KMS-11 (cell line): ENCODE measurements at regions not wholly inside any gene's neighbourhood (a gene's known extent, or its start where the extent isn't known, plus 50 kb on each side); places are given as distances from the start of the nearest gene placed in this dataset.

Experiments
- H2AFZ ChIP-seq: fragments of 200-600 bp; sonication (generic); 2 replicates; pipeline ENCODE4 v1.6.1; 2016; ENCODE audit warnings: antibody characterized with exemption, mixed run types, low read depth
- H3K27ac ChIP-seq: fragments of 200-600 bp; sonication (generic); 2 replicates; pipeline ENCODE4 v1.6.1; 2016; ENCODE audit warnings: mild to moderate bottlenecking, mixed run types
- H3K27me3 ChIP-seq: fragments of 200-600 bp; sonication (generic); 2 replicates; pipeline ENCODE4 v1.6.1; 2017; ENCODE audit warnings: mild to moderate bottlenecking, low read depth, mixed run types, moderate library complexity; ENCODE audit not compliant: insufficient read depth
- H3K36me3 ChIP-seq: fragments of 200-600 bp; sonication (generic); 2 replicates; pipeline ENCODE4 v1.6.1; 2017; ENCODE audit warnings: mild to moderate bottlenecking, mixed run types; ENCODE audit not compliant: insufficient read depth
- H3K4me1 ChIP-seq: fragments of 200-600 bp; sonication (generic); 2 replicates; pipeline ENCODE4 v1.6.1; 2016; ENCODE audit warnings: mild to moderate bottlenecking, low read depth, mixed run types; ENCODE audit not compliant: poor library complexity, severe bottlenecking
- H3K4me2 ChIP-seq: fragments of 200-600 bp; sonication (generic); 2 replicates; pipeline ENCODE4 v1.7.0; 2016; ENCODE audit warnings: mild to moderate bottlenecking, mixed run types
- H3K4me3 ChIP-seq: fragments of 200-600 bp; sonication (generic); IDR thresholded peaks from 2 replicates; pipeline ENCODE4 v1.6.1; 2017; ENCODE audit warnings: low read depth, low read length, mixed read lengths; ENCODE audit not compliant: insufficient read depth
- H3K79me2 ChIP-seq: fragments of 200-600 bp; sonication (generic); 2 replicates; pipeline ENCODE4 v1.6.1; 2016; ENCODE audit warnings: low read depth, mixed run types; ENCODE audit not compliant: insufficient read depth
- H3K9ac ChIP-seq: fragments of 200-600 bp; sonication (generic); 2 replicates; pipeline ENCODE4 v1.6.1; 2016; ENCODE audit warnings: mild to moderate bottlenecking, mixed run types
- H4K20me1 ChIP-seq: fragments of 200-600 bp; sonication (generic); 2 replicates; pipeline ENCODE4 v1.6.1; 2016; ENCODE audit warnings: mild to moderate bottlenecking, mixed run types; ENCODE audit not compliant: insufficient read depth
- TF ChIP-seq, protein P1 (sequence below): fragments of 200-600 bp; sonication (generic); conservative IDR thresholded peaks from 2 replicates; pipeline ENCODE4 v1.6.1; 2017; ENCODE audit warnings: low read depth, mild to moderate bottlenecking, antibody characterized with exemption, low read length, moderate library complexity, mixed read lengths

DNA sequence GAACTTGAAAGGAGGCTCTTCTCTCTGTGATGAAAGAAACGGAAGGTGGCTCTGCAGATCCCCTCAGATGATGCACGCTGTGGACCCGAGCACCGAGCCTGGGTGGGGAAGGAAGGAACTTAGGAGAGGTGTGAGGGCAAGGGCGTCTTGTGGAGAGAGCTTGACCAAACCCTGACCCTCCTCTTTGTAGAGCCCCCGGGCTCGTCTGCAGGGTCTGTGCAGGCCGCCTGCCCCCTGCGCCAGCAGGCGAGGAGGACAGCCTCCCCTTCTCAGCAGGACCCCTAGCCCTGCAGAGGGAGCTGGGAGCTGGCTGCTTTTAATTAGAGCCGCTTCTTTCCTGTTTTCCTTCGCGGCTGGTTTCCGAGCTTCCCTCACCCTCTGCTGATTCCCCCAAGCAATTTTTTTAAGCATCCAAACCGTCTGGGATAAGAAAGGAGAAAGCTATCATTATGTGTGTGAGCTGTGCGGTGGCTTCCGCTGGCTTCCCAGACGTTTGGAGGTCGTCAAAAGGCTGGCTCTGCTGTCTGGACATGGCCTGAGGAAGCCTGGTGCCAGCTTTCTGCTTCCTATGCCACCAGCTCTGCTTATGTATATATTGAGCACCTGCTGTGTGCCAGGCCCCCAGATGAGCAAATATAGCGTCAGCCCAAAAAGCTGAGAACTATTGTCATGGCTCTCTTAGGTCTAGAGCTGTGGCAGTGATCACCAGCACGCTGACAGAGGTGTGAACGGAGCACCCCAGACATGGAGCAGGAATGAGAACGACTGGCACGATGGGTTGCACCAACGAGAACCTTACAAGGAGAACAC is 160.2 kb upstream of the IRF2BP2 start:
- Histone ChIP-seq H2AFZ (no peak overlapping the region), H3K4me3 (no peak overlapping the region), H3K9ac (no peak overlapping the region), H4K20me1 (no peaks in the 10 kb centered on the region), H3K79me2 (no peaks in the 10 kb centered on the region), H3K4me2 (no peak overlapping the region), H3K4me1 (peaks cover 29% of the 10 kb centered on the region), H3K27me3 (no peaks in the 10 kb centered on the region), H3K36me3 (no peaks in the 10 kb centered on the region), H3K27ac (no peak overlapping the region)
- TF ChIP-seq, protein P1, sequence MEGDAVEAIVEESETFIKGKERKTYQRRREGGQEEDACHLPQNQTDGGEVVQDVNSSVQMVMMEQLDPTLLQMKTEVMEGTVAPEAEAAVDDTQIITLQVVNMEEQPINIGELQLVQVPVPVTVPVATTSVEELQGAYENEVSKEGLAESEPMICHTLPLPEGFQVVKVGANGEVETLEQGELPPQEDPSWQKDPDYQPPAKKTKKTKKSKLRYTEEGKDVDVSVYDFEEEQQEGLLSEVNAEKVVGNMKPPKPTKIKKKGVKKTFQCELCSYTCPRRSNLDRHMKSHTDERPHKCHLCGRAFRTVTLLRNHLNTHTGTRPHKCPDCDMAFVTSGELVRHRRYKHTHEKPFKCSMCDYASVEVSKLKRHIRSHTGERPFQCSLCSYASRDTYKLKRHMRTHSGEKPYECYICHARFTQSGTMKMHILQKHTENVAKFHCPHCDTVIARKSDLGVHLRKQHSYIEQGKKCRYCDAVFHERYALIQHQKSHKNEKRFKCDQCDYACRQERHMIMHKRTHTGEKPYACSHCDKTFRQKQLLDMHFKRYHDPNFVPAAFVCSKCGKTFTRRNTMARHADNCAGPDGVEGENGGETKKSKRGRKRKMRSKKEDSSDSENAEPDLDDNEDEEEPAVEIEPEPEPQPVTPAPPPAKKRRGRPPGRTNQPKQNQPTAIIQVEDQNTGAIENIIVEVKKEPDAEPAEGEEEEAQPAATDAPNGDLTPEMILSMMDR: no peak

DNA sequence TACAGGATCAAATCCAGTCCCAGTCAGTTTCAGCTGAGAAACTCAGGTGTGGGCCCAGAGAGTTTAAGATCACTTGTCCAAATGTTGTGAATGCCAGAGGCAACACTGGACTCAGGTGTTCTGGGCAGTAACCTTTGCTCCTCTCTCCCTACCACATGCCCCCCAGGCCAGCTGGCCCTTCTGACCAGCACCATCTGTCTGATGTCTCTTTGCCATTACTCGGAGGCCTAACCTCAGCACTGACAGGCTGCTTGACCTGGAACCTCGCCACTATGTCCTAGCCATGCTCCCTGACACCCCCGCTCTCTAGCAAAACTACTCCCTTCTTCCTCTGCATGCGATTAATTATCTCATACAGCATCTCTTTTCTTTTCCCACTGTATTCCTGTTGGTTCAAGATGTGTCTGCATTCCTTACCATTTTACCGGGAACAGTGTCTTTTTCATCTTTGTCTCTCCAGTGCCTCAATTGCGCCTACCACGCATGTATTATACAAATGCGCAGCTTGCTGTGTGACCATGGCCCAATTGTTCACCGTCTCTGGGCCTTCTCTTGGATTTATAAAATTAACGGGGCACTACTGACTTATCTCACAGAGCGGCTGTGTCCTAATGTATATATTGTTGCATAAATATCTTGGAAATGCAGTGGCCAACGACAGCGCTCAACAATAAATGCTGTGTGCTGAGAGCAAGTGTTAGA is 159.5 kb upstream of the IRF2BP2 start:
- H4K20me1 ChIP-seq: no peaks in the 10 kb centered on the region
- H3K4me2 ChIP-seq: no peak overlapping the region
- H3K4me3 ChIP-seq: no peak overlapping the region
- H3K27me3 ChIP-seq: no peaks in the 10 kb centered on the region
- no peaks in the 10 kb centered on the region for H3K36me3 ChIP-seq
- H2AFZ ChIP-seq: no peak overlapping the region
- H3K79me2 ChIP-seq: no peaks in the 10 kb centered on the region
- peaks cover 29% of the 10 kb centered on the region for H3K4me1 ChIP-seq
- TF ChIP-seq, protein P1: no peak
- no peak overlapping the region for H3K9ac ChIP-seq
- no peak overlapping the region for H3K27ac ChIP-seq

- no peak overlapping the region for H3K27ac ChIP-seq
- no peaks in the 10 kb centered on the region for H4K20me1 ChIP-seq
- H3K79me2 ChIP-seq: no peaks in the 10 kb centered on the region
- H2AFZ ChIP-seq: no peak overlapping the region
- no peaks in the 10 kb centered on the region for H3K36me3 ChIP-seq
- no peak overlapping the region for H3K9ac ChIP-seq
- H3K4me1 ChIP-seq: peaks cover 25% of the 10 kb centered on the region
- TF ChIP-seq, protein P1: no peak
- no peak overlapping the region for H3K4me2 ChIP-seq
- no peaks in the 10 kb centered on the region for H3K27me3 ChIP-seq
- no peak overlapping the region for H3K4me3 ChIP-seq
These were observed 158.7 kb upstream of the IRF2BP2 start for GRCh38 chr1:234768569-234769283.

- Histone ChIP-seq H3K36me3 (no peaks in the 10 kb centered on the region), H3K27me3 (no peaks in the 10 kb centered on the region), H2AFZ (no peak overlapping the region), H3K79me2 (no peaks in the 10 kb centered on the region), H4K20me1 (no peaks in the 10 kb centered on the region), H3K27ac (no peak overlapping the region), H3K4me3 (no peak overlapping the region), H3K4me2 (no peak overlapping the region), H3K4me1 (peaks cover 20% of the 10 kb centered on the region), H3K9ac (no peak overlapping the region)
- TF ChIP-seq, protein P1: no peak
These were observed 158.2 kb upstream of the IRF2BP2 start for GRCh38 chr1:234768171-234768568.
